GM21381 (cell line): ENCODE measurements at regions not wholly inside any gene's neighbourhood (a gene's known extent, or its start where the extent isn't known, plus 50 kb on each side); places are given as distances from the start of the nearest gene placed in this dataset.
"Not testable (repeated sequence)": the region's sequence is repeated elsewhere in the genome, so short reads cannot be mapped to it uniquely, and the experiment has no call there.

ENCODE experiments used
- ATAC-seq: cut with Tn5 transposase; IDR thresholded peaks from one replicate; pipeline ENCODE4 v1.9.1; 2021; ENCODE audit warnings: mild to moderate bottlenecking, moderate library complexity; ENCODE audit not compliant: unreplicated experiment

DNA sequence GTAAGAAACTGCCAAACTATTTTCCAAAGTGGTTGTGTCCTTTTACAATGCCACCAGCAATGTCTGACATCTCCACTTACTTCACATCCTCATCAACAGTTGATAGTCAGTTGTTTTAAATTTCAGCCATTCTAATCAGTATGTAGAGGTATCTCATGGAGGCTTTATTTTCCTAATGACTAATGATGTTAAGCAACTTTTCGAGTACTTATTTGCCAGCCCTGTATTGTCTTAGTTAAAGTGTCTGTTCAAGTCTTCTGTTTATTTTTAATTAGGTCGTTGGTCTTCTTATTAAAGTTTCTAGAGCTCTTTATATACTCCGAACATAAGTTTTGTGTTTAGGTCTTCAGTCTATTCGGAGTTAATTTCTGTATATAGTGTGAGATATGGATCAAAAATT lies 54.9 kb upstream of the NBPF12 start:
- ATAC-seq = not testable (repeated sequence)

DNA sequence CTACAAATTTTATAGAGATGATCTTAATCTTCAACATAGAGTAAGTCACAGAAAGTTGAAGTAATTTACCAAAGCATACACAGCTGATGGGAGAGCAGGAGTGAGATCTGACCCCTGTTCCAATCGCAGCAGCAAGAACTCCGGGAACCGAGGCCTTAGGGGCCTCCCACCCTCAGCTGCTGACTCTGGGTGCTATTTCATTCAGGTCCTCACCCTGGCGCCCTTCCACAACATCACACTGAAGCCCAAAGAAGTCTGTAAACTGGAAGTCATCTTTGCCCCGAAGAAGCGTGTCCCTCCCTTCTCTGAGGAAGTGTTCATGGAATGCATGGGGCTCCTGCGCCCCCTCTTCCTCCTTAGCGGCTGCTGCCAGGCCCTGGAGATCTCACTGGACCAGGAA lies 57.0 kb upstream of the NBPF12 start:
- ATAC-seq = not testable (repeated sequence)

DNA sequence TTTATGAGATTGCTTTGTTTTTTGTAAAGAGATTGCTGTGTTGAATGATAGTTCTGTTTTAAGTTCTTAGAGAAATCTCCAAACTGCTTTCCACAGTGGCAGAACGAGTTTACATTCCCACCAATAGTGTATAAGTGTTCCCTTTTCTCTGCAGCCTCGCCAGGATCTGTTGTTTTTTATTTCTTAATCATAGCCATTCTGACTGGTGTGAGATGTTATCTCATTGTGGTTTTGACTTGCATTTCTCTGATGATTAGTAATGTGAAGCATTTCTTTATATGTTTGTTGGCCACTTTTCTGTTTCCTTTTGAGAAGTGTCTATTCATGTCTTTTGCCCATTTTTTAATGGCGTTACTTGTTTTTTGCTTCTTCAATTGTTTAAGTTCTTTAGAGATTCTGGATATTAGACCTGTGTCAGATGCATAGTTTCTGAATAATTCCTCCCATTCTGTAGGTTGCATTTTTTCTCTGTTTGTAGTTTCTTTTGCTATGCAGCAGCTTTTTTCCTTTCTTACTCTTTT lies 74.3 kb upstream of the NBPF12 start:
- ATAC-seq = not testable (repeated sequence)

DNA sequence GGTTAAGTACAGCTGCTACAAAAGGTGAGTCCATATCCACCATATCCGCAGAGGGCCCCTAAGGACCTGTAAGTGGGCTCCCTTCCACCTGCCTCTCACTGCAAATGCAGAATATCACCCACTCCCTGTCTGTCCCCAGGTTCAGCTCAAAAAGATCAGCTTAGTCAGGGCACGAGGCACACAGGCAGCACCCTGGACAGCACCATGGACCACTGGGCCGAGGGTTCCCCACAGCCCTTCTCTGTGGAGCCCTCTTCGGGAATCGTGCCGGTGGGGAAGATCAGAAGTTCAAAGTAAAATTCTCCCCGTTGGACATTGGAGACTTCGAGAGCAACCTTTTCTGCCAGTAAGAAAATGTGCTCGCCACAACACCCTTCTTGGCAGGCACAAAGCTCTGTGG lies 85.0 kb upstream of the NBPF12 start:
- not testable (repeated sequence) for ATAC-seq

DNA sequence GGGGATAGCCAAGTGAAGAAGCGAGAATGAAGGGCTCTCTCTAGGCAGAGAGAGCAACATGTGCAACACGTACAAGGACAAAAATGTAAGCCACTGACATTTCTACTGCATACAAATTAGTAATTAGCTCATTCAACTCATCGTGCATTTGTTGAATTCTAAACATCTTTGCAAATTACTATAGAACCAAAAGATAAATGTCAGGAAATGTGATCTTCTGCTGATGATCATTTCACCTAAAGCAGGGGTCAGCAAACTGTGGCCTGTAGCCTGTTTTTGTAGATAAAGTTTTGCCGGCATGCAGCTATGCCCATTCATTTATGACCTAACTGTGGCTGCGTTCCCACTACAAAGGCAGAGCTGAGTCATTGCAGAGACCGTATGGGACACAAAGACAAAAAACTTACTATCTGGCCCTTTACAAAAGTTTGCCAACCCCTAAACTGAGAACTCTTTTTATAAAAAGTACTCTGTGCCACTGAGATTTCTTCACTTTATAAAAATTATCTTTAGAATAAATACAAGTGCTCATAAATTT lies 87.7 kb upstream of the NBPF12 start:
- not testable (repeated sequence) for ATAC-seq

DNA sequence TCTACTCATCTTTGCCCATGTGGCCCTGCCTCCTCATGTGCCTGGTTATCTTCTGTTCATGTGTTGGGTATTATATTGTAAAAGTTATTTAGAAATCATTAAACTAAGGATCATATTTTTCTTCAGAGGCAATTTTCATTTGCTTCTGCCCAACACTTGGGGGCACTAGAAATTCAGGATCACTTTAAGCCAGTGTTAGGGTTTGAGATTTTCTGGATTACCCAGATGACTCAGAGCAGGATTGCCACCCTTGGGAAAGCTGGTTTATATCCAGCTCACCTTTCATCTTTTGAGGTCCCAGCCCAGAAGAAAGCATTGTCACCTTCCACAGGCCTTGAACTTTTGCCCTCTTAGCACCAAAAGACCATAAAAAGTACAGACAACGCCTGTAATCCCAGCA lies 99.4 kb upstream of the NBPF12 start:
- not testable (repeated sequence) for ATAC-seq

DNA sequence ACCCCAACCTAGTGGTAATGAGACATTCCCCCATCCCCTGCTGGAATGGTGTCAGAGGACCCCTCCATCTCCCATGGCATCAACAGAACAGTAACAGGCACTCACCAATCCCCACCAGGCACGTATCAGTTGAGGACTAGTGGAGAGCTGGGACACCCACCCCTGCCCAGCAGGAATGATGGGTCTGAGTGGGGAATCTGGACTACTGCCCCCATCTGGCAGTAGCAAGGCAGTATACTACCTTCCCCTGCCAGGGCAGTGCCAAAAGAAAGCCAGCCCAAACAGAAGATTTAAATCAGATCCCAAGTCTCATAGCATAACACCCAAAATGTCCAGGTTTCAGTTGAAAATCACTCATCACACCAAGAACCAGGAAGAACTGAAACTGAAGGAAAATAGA lies 111.2 kb upstream of the NBPF12 start:
- ATAC-seq = not testable (repeated sequence)

DNA sequence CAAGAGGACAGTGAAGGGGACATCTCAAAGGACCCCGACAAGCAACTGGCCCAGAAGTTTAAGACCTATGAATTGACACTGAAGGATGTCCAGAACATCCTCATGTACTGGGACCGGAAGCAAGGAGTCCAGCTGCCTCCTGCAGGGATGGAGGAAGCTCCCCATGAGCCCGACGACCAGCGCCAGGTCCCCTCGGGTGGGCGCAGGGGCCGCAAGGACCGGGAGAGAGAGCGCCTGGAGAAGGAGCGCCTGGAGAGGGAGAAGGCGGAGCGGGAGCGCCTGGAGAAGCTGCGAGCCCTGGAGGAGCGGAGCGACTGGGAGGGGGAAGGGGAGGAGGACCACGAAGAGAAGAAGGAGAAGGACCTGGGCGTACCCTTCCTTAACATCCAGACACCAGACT lies 143.9 kb upstream of the NBPF12 start:
- ATAC-seq = not testable (repeated sequence)

DNA sequence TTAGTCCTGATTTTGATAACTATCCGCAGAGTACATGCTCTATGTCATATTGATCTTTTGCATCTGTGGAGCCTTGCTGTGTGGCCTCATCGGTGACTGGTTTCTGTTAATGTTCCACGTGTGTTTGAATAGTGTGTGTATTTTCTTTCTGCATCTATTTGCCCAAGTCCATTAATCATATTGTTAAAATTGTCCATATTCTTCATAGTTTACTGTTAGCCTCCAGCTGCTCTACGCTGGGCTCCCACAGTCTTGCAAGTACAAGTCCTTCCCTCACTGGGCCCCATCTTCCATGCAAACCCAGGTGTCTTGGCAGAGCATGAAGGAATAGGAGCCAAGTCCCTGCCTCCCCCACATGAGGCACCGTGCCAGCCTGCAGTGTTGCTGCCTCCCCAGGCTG lies 145.4 kb upstream of the NBPF12 start:
- not testable (repeated sequence) for ATAC-seq

DNA sequence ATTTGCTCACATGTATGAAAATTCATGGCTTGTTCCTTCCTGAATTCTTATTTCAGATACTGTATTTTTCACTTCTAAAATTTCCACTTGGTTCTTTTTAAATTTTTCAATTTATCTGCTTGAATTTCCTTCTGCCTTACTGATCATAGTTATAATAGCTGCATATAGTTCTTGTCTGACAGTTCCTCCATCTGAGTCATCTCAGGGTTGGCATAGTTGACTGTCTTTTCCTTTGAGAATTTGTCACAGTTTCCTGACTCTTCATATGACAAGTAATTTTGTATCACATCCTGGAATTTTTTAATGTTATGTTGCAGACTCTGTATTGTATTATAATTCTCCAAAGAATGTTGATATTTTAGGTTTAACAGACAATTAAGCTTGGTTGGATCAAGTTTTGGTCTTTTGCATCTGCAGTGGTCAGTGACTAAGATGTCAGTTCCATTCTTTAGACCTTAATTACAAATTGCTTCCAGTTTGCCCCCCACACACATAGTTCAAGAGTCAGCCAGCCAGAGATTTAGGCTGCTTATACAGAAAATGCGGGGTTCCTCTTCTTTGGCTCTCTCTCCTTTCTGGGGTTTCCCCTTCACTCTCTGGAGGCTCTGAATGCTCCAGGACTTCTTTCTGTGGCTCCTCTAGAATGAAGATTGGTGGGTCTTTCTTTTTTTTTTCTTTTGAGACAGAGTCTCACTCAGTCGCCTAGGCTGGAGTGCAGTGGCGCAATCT lies 153.7 kb upstream of the NBPF12 start:
- not testable (repeated sequence) for ATAC-seq

DNA sequence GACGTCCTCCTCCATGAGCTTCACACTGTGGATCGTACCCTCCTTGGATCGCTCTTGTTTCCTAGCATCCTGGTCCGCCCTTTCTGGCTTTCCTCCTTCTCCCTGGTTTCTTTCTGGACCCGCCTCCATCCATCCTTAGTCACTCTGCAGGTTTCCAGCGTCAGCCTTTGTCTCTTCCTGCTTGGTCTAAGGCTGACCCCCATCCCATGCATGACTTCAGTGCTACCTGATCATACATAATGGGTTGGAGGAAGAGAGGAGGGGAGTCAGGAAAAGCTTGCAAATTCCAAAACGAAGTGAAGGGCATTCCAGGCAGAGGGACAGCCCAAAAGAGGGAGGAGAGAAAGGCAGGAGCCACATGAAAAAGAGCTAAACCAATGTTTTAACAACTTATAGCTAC lies 156.9 kb upstream of the NBPF12 start:
- not testable (repeated sequence) for ATAC-seq

DNA sequence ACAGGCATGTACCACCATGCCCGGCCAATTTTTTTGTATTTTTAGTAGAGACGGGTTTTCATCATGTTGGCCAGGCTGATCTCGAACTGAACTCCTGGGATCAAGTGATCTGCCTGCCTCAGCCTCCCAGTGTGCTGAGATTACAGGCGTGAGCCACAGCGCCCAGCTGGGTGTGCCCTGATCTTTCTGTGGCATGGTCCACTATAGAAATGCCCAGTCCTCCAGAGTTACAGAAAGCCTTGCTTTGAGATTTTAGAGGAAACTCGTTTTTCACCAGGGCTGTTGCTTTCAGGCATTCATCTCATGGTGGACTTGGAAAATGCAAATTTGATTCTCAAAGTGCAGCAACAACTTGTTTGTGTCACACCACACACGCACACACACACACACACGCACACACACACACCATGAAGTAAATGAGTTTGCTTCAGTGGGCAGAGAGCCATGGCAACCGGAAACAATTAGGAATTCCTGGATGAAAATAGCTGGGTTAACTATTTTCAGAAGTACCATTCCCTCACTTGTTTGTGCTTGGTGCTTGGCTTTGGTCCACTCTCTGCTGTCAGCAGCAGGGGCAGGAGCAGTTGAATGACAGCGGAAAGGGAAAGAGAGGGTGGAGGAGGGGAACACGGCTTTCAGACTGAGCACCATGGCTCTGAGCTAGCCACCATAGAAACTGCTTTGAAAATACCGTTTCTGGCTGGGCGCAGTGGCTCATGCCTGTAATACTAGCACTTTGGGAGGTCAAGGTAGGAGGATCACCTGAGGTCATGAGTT lies 160.1 kb upstream of the NBPF12 start:
- ATAC-seq = not testable (repeated sequence)

DNA sequence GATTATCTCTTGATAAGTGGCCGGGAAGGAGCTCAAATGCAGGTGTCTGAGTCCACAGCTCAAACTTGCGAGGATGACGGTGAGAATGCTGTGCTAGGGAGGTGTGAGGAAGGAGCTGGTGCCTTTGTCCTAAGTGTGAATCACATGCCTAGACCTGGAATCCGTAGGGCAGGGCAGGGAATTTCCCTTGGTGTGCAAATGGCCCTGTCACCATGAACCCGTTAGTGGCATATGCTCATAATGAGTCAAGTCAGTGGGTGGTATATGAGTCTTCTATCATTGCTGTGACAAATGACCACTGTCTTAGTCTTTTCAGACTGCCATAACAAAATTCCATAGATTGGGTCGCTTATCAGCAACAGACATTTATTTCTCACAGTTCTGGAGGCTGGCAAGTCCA lies 163.1 kb upstream of the NBPF12 start:
- ATAC-seq = not testable (repeated sequence)

DNA sequence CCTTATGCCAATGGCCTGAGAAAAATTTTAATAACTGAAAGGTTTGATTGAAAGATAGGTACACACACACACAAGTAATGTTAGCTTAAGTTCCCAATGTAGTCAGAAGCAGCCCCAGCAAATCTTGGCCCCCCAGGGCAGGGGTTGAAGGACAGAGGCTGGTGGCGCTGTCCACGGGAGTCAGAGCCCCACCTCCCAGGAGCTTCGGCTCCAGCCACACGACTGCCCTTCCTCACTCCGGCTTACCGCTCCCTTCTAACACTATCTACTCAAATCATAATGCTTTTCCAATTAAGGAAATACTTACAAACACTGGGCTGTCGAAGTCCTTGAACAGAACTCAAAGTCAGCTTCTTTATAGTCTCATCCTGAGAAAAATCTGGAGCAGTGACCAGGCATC lies 163.9 kb upstream of the NBPF12 start:
- not testable (repeated sequence) for ATAC-seq

DNA sequence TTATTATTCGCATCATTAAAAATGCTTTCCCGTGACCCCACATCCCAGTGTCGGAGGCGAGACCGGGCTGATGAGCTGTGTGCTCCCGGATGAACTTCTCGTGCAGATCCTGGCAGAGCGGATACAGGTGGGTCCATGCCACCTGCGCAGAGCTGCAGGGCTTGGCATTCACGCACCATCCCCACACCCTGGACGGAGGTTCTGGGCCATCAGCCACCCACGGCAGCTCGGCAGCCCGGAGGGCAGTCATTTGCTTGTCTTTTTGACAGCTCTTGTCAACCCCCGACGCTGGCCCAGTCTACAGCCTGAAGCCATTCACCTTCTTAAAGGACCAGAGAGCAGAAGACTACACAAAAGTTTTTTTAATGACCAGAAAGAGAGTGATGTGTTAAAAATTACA lies 166.7 kb upstream of the NBPF12 start:
- not testable (repeated sequence) for ATAC-seq

DNA sequence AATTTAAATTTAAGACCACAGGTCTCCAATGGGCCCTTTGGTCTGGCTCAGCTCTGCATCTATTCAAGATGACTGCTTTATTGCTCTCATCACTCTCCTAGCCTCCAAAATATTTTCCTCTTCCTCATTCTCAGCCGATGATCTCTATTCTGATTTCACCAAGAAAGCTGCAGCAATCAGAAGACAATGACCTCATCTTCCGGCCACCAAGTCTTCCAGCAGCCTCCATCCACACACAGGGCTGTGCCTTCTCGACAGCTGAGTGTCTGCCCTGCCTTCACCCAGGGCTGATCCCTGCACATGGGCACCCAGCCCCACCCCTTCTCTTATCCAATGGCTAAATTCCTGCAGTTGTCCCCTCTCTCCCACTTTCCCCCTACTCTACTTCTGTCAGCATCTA lies 167.1 kb upstream of the NBPF12 start:
- not testable (repeated sequence) for ATAC-seq

DNA sequence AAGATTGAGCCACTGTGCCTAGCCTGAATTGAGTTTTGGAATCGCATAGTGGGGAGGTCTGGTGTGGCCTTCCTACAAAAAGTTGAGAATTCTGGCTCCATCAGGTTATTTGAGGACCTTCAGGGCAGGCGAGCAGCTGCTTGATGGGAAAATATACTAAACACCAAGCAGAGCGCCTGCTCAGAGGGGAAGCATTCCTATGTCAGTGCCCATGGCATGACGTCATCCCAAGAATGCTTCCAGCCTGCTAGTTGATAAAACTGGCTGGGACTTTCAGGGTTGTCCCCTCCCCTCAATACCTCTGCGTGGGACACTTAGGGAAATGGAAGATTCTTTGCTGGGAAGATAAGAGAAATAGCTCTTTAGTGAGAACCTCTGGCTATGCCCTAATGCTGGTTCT lies 174.9 kb upstream of the NBPF12 start:
- ATAC-seq = not testable (repeated sequence)

DNA sequence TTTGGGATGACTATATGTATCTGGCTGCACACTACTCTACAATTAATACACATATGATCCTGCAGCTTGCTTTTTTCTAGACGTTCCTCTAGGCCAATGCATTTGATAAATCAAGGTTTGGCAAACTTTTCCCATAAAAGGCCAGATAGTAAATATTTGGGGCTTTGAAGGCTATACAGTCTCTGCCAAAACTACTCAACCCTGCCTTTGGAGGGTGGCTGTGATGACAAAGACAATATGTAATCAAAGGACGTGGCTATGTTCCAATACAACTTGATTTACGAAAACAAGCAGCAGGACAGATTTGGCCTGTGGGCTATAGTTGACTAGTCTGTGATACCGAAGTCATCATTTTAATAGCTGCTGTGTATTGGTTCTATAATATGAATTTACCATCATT lies 181.3 kb upstream of the NBPF12 start:
- ATAC-seq = not testable (repeated sequence)

DNA sequence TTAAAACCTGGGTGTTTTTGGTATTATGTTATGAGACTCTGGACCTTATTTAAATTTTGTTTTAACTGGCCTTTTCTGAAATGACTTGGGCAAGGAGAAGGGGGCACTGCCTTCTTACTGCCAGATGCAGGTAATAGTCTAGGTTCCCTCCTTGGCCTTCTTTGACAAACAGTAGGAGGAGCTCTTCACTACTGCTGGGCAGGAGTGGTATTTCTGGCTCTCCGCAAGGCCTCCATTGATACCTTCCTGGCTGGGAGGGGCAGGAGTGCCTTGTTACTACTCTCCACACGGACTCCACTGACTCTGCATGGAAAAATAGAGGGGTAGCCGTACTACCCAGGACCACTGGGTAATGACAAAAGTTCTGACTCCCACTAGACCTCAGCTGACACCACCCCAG lies 189.4 kb upstream of the NBPF12 start:
- not testable (repeated sequence) for ATAC-seq

DNA sequence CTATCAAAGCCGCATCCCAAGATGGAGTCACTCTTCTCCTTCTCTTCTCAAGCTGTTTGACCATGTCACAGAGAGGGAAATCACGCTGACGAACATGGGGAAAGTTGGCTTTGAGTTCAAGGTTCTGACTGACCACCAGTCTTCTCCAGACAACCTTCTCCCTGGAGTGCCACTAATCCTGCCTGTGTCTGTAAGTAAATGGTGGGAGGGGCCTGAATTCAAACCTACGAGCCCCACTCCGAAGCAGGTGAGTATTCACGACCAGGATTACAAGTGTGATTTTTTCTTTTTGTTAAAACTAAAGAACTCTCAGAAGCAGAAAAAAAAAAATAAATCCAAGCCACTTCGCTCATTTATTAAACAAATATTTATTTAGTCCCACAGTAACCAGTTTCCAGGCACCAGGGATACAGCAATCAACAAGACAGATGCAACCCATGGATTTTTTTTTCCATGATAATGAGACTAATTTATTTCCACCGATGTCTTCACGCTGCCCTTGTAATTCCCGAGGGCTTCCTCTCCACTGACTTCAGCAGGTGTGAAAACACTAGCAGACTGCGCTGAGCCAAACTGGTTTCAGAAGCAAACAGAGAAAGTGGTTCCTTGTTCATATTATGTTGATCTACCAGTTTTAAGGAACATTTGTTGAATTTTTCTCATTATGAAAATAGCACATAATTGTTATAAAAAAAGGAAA lies 206.0 kb upstream of the NBPF12 start:
- not testable (repeated sequence) for ATAC-seq
